Trophoblast cell (in vitro differentiated cells and primary cell): ENCODE measurements at regions not wholly inside any gene's neighbourhood (a gene's known extent, or its start where the extent isn't known, plus 50 kb on each side); places are given as distances from the start of the nearest gene placed in this dataset.

Experiments used
- DNase-seq, 2 donors: peaks; one replicate each; pipeline ENCODE4 v3.0.0-alpha.2; 2016
- H2AFZ ChIP-seq: 2 replicates; pipeline ENCODE4 v1.6.1; 2013; ENCODE audit warnings: low read length, moderate library complexity, mild to moderate bottlenecking; ENCODE audit not compliant: insufficient read depth, poor library complexity
- H2AK5ac ChIP-seq: 2 replicates; pipeline ENCODE4 v1.6.1; 2013; ENCODE audit warnings: mild to moderate bottlenecking, low read length
- H2BK120ac ChIP-seq: 2 replicates; pipeline ENCODE4 v1.6.1; 2013; ENCODE audit warnings: low read length, mild to moderate bottlenecking, moderate library complexity; ENCODE audit not compliant: insufficient read depth, poor library complexity
- H2BK12ac ChIP-seq: 2 replicates; pipeline ENCODE4 v1.6.1; 2013; ENCODE audit warnings: mild to moderate bottlenecking, low read length, moderate library complexity
- H2BK5ac ChIP-seq: 2 replicates; pipeline ENCODE4 v1.6.1; 2013; ENCODE audit warnings: low read length, low read depth, moderate library complexity, mild to moderate bottlenecking; ENCODE audit not compliant: poor library complexity
- H3K14ac ChIP-seq: 2 replicates; pipeline ENCODE4 v1.6.1; 2013; ENCODE audit warnings: mild to moderate bottlenecking, low read length
- H3K18ac ChIP-seq: 2 replicates; pipeline ENCODE4 v1.6.1; 2013; ENCODE audit warnings: mild to moderate bottlenecking, low read length
- H3K23ac ChIP-seq: 2 replicates; pipeline ENCODE4 v1.6.1; 2013; ENCODE audit warnings: low read length
- H3K27ac ChIP-seq: 2 replicates; pipeline ENCODE4 v1.5.1; 2013; ENCODE audit warnings: low read depth, mild to moderate bottlenecking, inconsistent platforms, low read length, moderate library complexity
- H3K27me3 ChIP-seq: 2 replicates; pipeline ENCODE4 v1.6.1; 2013; ENCODE audit warnings: inconsistent platforms, mild to moderate bottlenecking, low read length, moderate library complexity; ENCODE audit not compliant: insufficient read depth
- H3K36me3 ChIP-seq, 2 experiments: 1 replicate in 1 of 2; 2 replicates in 1 of 2; pipeline ENCODE4 v1.6.1; 2013; ENCODE audit warnings: low read length in 2 of 2, mild to moderate bottlenecking in 2 of 2, moderate library complexity in 1 of 2; ENCODE audit not compliant: insufficient read depth in 2 of 2, control insufficient read depth in 1 of 2
- H3K4ac ChIP-seq: 2 replicates; pipeline ENCODE4 v1.6.1; 2013; ENCODE audit warnings: low read depth, mild to moderate bottlenecking, low read length, moderate library complexity
- H3K4me1 ChIP-seq, 2 experiments: 1 replicate in 1 of 2; 2 replicates in 1 of 2; pipeline ENCODE4 v1.6.1; 2013; ENCODE audit warnings: low read length in 2 of 2, mild to moderate bottlenecking in 2 of 2, moderate library complexity in 1 of 2; ENCODE audit not compliant: insufficient read depth in 2 of 2, control insufficient read depth in 1 of 2
- H3K4me2 ChIP-seq: 2 replicates; pipeline ENCODE4 v1.6.1; 2013; ENCODE audit warnings: inconsistent platforms, mild to moderate bottlenecking, low read length, moderate library complexity
- H3K4me3 ChIP-seq: 2 replicates; pipeline ENCODE4 v1.5.1; 2013; ENCODE audit warnings: mild to moderate bottlenecking, low read depth, low read length, inconsistent platforms
- H3K79me1 ChIP-seq: one replicate; pipeline ENCODE4 v1.6.1; 2013; ENCODE audit warnings: low read length
- H3K79me2 ChIP-seq: 2 replicates; pipeline ENCODE4 v1.6.1; 2013; ENCODE audit warnings: low read length, mild to moderate bottlenecking; ENCODE audit not compliant: control insufficient read depth, insufficient read depth, poor library complexity
- H3K9ac ChIP-seq: 2 replicates; pipeline ENCODE4 v1.6.1; 2013; ENCODE audit warnings: mild to moderate bottlenecking, low read length
- H3K9me3 ChIP-seq: 2 replicates; pipeline ENCODE4 v1.6.1; 2013; ENCODE audit warnings: low read depth, mild to moderate bottlenecking, control low read depth, inconsistent platforms, low read length; ENCODE audit not compliant: insufficient read depth
- H4K12ac ChIP-seq: 2 replicates; pipeline ENCODE4 v1.6.1; 2013; ENCODE audit warnings: low read depth, mild to moderate bottlenecking, low read length, moderate library complexity
- H4K8ac ChIP-seq: 2 replicates; pipeline ENCODE4 v1.6.1; 2013; ENCODE audit warnings: low read depth, mild to moderate bottlenecking, low read length, moderate library complexity
- H4K91ac ChIP-seq: one replicate; pipeline ENCODE4 v1.6.1; 2013; ENCODE audit warnings: low read depth, mild to moderate bottlenecking, low read length, moderate library complexity
- WGBS: extraction: QIAGEN DNeasy Blood & Tissue Kit; methylation state at CpG from one replicate; pipeline ENCODE4 v1.1.7; 2013; ENCODE audit warnings: missing lambda C conversion rate; ENCODE audit not compliant: insufficient read length, insufficient coverage; ENCODE audit errors: extremely low coverage; 5-methylcytosine and 5-hydroxymethylcytosine counted together

DNA sequence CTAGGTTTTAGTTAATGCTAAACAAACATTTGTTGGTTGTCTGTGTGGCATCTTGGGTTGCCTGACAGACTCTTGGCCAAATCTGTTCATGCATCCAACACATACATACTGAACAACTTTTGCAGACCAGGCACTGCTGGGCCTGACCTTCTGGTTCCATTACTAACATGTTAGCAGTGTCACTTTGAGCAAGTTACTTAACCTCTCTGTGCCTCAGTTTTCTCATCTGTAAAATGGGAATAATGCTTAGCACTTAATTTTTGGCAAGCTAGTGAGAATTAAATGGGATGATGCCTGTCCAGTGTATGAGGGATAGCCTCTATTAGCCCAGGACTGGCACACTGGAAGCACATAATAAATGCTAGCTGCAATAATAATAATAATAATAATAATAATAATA lies 169.9 kb downstream of the DHX35 start:
- Histone ChIP-seq H4K91ac (no peak overlapping the region), H3K4me3 (no peak overlapping the region), H3K27ac (no peak overlapping the region), H3K4ac (no peak overlapping the region), H3K9me3 (no peaks in the 10 kb centered on the region), H2BK12ac (no peak overlapping the region), H3K36me3 (no peaks in the 10 kb centered on the region), H2AFZ (no peak overlapping the region), H4K12ac (no peak overlapping the region), H2BK120ac (no peak overlapping the region), H3K79me1 (no peaks in the 10 kb centered on the region), H3K18ac (no peak overlapping the region), H2BK5ac (no peak overlapping the region), H3K14ac (no peak overlapping the region), H3K9ac (no peak overlapping the region), H3K79me2 (no peaks in the 10 kb centered on the region), H3K4me1 (no peaks in the 10 kb centered on the region), H3K23ac (no peak overlapping the region), H2AK5ac (no peak overlapping the region), H3K4me2 (no peak overlapping the region), H3K27me3 (no peaks in the 10 kb centered on the region), H4K8ac (no peak overlapping the region)
- no peak for DNase-seq

DNA sequence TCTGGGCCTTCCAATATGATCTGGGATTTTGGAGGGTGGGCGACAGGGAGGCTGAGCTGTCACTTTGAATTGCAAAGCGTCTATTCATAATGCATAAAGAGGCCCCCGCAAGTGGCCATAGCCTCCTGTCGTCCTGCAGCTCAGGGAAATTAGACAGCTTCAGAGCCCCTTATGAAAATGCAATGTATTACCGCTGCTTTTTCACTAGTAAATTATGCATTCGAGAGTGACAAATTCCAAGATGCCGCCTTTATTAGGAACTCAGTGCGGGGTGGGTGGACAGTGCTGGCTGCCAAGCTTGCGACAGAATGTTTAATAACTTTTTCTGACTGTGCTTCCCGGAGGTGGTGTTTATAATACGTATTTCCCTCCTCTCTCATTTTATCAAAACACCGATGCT lies 168.5 kb downstream of the DHX35 start:
- no peak overlapping the region for H3K4me2 ChIP-seq
- H2BK5ac ChIP-seq = no peak overlapping the region
- no peak overlapping the region for H4K12ac ChIP-seq
- no CpG with 5 or more reads among the region's 12 CpGs for WGBS
- H2AFZ ChIP-seq = no peak overlapping the region
- H3K9me3 ChIP-seq = no peaks in the 10 kb centered on the region
- H4K91ac ChIP-seq = no peak overlapping the region
- H3K36me3 ChIP-seq = no peaks in the 10 kb centered on the region
- H4K8ac ChIP-seq = no peak overlapping the region
- no peaks in the 10 kb centered on the region for H3K27me3 ChIP-seq
- no peak overlapping the region for H3K18ac ChIP-seq
- no peak overlapping the region for H2BK12ac ChIP-seq
- H3K14ac ChIP-seq = no peak overlapping the region
- no peak overlapping the region for H3K23ac ChIP-seq
- no peak overlapping the region for H2AK5ac ChIP-seq
- no peak overlapping the region for H3K9ac ChIP-seq
- H3K79me2 ChIP-seq = no peaks in the 10 kb centered on the region
- no peaks in the 10 kb centered on the region for H3K4me1 ChIP-seq
- no peaks in the 10 kb centered on the region for H3K79me1 ChIP-seq
- H3K27ac ChIP-seq = no peak overlapping the region
- H2BK120ac ChIP-seq = no peak overlapping the region
- DNase-seq = no peak
- no peak overlapping the region for H3K4ac ChIP-seq
- no peak overlapping the region for H3K4me3 ChIP-seq

DNA sequence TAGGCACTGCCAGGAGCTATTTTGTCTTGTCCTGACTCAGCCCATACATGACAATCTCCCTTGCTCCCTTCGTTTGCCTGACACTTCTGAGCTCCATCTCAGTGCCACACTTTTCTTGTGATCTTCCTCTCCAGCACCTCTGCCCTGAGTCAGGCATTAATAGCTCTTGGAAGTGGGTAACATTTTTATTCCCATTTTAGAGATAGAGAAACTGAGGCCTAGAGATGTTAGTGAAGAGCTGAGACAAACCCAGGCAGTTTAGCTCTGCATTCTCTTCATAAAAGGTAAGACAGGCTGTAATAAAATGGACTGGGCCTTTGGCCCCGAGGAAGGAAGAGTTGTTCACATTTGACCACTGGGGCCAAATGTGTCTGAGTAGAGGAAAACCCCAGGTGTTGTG lies 167.4 kb downstream of the DHX35 start:
- DNase-seq = no peak
- no peak overlapping the region for H3K4me3 ChIP-seq
- no peak overlapping the region for H3K9ac ChIP-seq
- H4K12ac ChIP-seq = no peak overlapping the region
- no peak overlapping the region for H4K8ac ChIP-seq
- H2BK5ac ChIP-seq = no peak overlapping the region
- no peak overlapping the region for H2BK120ac ChIP-seq
- no peaks in the 10 kb centered on the region for H3K9me3 ChIP-seq
- no peak overlapping the region for H3K27ac ChIP-seq
- no peaks in the 10 kb centered on the region for H3K4me1 ChIP-seq
- H3K23ac ChIP-seq = no peak overlapping the region
- no peak overlapping the region for H3K14ac ChIP-seq
- H2AK5ac ChIP-seq = no peak overlapping the region
- H3K4ac ChIP-seq = no peak overlapping the region
- no peaks in the 10 kb centered on the region for H3K79me2 ChIP-seq
- WGBS = no CpG with 5 or more reads among the region's 2 CpGs
- H3K36me3 ChIP-seq = no peaks in the 10 kb centered on the region
- H2BK12ac ChIP-seq = no peak overlapping the region
- H4K91ac ChIP-seq = no peak overlapping the region
- no peak overlapping the region for H3K18ac ChIP-seq
- H2AFZ ChIP-seq = no peak overlapping the region
- no peaks in the 10 kb centered on the region for H3K27me3 ChIP-seq
- no peak overlapping the region for H3K4me2 ChIP-seq
- no peaks in the 10 kb centered on the region for H3K79me1 ChIP-seq

DNA sequence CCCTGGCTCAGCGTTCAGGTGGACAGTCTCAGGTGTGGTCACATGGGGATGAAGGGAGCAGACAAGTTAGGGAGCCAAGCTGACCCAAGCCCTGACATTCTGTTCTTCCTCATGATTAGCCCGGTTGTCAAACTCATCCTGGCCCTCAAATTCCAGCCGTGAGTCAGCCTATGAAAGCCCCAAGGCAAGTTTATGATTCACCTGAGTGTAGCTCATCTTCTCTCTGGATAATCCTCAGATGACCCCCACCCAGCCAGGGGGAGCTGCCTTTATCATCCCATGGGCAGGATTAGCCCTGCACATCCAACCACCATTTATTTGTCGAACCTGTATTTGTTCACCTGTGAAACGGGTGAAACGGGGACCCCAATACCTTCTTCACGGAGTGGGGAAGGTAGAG lies 161.9 kb downstream of the DHX35 start:
- Histone ChIP-seq H3K36me3 (no peaks in the 10 kb centered on the region), H3K4me2 (no peak overlapping the region), H3K4me1 (peaks cover 11 to 12% of the 10 kb centered on the region in 2 experiments), H3K9me3 (no peaks in the 10 kb centered on the region), H3K4me3 (no peak overlapping the region), H3K14ac (no peak overlapping the region), H3K79me1 (no peaks in the 10 kb centered on the region), H3K18ac (no peak overlapping the region), H2AFZ (no peak overlapping the region), H3K9ac (no peak overlapping the region), H2AK5ac (no peak overlapping the region), H2BK5ac (no peak overlapping the region), H3K4ac (no peak overlapping the region), H4K91ac (no peak overlapping the region), H3K27ac (no peak overlapping the region), H2BK120ac (no peak overlapping the region), H3K23ac (no peak overlapping the region), H3K79me2 (no peaks in the 10 kb centered on the region), H4K8ac (no peak overlapping the region), H2BK12ac (no peak overlapping the region), H3K27me3 (no peaks in the 10 kb centered on the region), H4K12ac (no peak overlapping the region)
- WGBS = no CpG with 5 or more reads among the region's 7 CpGs
- peak; percentile 50 to 59 for DNase-seq

DNA sequence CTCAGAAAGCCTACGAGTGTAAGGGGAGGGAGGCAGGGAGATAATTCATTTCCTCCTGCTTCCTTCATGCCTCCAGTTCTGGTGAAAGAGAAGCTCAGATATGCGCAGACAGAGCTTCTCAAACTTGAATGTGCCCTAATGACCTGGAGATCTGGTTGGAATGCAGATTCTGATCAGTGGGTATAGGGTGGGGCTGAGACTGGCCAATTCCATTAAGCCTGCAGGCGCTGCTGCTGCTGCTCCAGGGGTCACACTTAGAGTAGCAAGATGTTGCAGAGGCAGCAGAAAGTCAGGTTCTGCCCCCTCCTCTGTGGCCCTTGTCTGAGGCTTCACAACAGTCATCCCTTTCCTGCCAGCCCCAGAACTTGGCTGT lies 161.0 kb downstream of the DHX35 start:
- Histone ChIP-seq H4K8ac (no peak overlapping the region), H4K91ac (no peak overlapping the region), H3K9ac (no peak overlapping the region), H3K36me3 (no peaks in the 10 kb centered on the region), H2BK5ac (no peak overlapping the region), H3K79me1 (no peaks in the 10 kb centered on the region), H3K79me2 (no peaks in the 10 kb centered on the region), H3K18ac (no peak overlapping the region), H3K4me1 (peaks cover 11 to 12% of the 10 kb centered on the region in 2 experiments), H3K4me3 (no peak overlapping the region), H4K12ac (no peak overlapping the region), H3K23ac (no peak overlapping the region), H3K4ac (no peak overlapping the region), H2BK12ac (no peak overlapping the region), H2AFZ (no peak overlapping the region), H3K4me2 (no peak overlapping the region), H3K27ac (no peak overlapping the region), H3K9me3 (no peaks in the 10 kb centered on the region), H3K14ac (no peak overlapping the region), H2BK120ac (no peak overlapping the region), H2AK5ac (no peak overlapping the region), H3K27me3 (no peaks in the 10 kb centered on the region)
- no CpG with 5 or more reads among the region's 3 CpGs for WGBS
- peak in 1 of 2 donors; percentile 10 for DNase-seq
